Osteoblast (primary cell): ENCODE measurements at regions not wholly inside any gene's neighbourhood (a gene's known extent, or its start where the extent isn't known, plus 50 kb on each side); places are given as distances from the start of the nearest gene placed in this dataset.
"Not testable (repeated sequence)": the region's sequence is repeated elsewhere in the genome, so short reads cannot be mapped to it uniquely, and the experiment has no call there.

Experiments
- DNase-seq: peaks from one replicate; pipeline ENCODE4 v3.0.0; 2011; ENCODE audit warnings: low spot score, mixed read lengths; ENCODE audit not compliant: insufficient read length; ENCODE audit errors: missing footprints
- H2AFZ ChIP-seq: 2 replicates; pipeline ENCODE4 v1.6.0; 2011; ENCODE audit warnings: mild to moderate bottlenecking, low read length
- H3K27ac ChIP-seq: 2 replicates; pipeline ENCODE4 v1.5.1; 2011; ENCODE audit warnings: mild to moderate bottlenecking, low read depth, low read length, moderate library complexity
- H3K27me3 ChIP-seq: 2 replicates; pipeline ENCODE4 v1.6.0; 2012; ENCODE audit warnings: mild to moderate bottlenecking, control low read depth, inconsistent platforms, low read length, moderate library complexity; ENCODE audit not compliant: insufficient read depth
- H3K36me3 ChIP-seq: 2 replicates; pipeline ENCODE4 v1.5.1; 2011; ENCODE audit warnings: mild to moderate bottlenecking, low read length, control low read depth, moderate library complexity; ENCODE audit not compliant: insufficient read depth
- H3K4me1 ChIP-seq: 2 replicates; pipeline ENCODE4 v1.5.1; 2011; ENCODE audit warnings: mild to moderate bottlenecking, low read length, control low read depth, moderate library complexity; ENCODE audit not compliant: insufficient read depth
- H3K4me2 ChIP-seq: 2 replicates; pipeline ENCODE4 v1.6.0; 2011; ENCODE audit warnings: mild to moderate bottlenecking, low read length; ENCODE audit not compliant: insufficient read depth
- H3K4me3 ChIP-seq: fragments of 200-600 bp; sonication (generic); 3 replicates; pipeline ENCODE4 v1.5.1; 2012; ENCODE audit warnings: mild to moderate bottlenecking, low read length, inconsistent platforms; ENCODE audit not compliant: insufficient read depth
- H3K79me2 ChIP-seq: 2 replicates; pipeline ENCODE4 v1.6.0; 2012; ENCODE audit warnings: mild to moderate bottlenecking, low read length, control low read depth, inconsistent platforms; ENCODE audit not compliant: insufficient read depth
- H3K9me3 ChIP-seq: 2 replicates; pipeline ENCODE4 v1.5.1; 2011; ENCODE audit warnings: low read depth, low read length, control low read depth
- H4K20me1 ChIP-seq: 2 replicates; pipeline ENCODE4 v1.6.0; 2012; ENCODE audit warnings: mild to moderate bottlenecking, low read length, control low read depth; ENCODE audit not compliant: insufficient read depth
- CTCF ChIP-seq: IDR thresholded peaks from 2 replicates; pipeline ENCODE4 v1.5.1; 2011; ENCODE audit warnings: mild to moderate bottlenecking, low read depth, low read length, moderate library complexity; ENCODE audit errors: extremely low read depth

GRCh38 chr10:81730891-81731290 is 144.1 kb upstream of the NRG3 start:
- no peak for TF ChIP-seq CTCF

DNA sequence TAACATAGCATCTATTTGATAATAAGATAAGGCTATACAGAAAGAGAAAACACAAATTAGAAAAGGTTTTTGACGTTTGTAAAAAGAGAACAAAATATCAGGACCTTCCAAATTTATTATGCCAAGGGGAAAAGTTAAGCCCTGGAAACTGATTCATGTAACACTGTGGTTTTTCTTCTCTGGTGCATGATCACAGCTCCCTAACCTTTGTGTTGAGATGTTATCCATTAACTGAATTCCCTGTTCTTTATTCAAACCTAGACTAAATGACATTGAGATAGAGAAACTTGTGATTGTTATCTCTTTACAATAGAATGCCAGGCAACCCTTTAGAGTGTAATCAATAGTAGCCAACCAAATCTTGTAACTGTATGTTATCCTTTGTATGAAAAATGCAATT is 141.5 kb upstream of the NRG3 start:
- DNase-seq: no peak
- H3K4me2 ChIP-seq: no peak overlapping the region
- H3K9me3 ChIP-seq: no peaks in the 10 kb centered on the region
- no peak for TF ChIP-seq CTCF
- H3K4me3 ChIP-seq: no peak overlapping the region
- H3K79me2 ChIP-seq: no peaks in the 10 kb centered on the region
- H2AFZ ChIP-seq: no peak overlapping the region
- H3K27ac ChIP-seq: no peak overlapping the region
- H3K4me1 ChIP-seq: no peaks in the 10 kb centered on the region
- H3K36me3 ChIP-seq: no peaks in the 10 kb centered on the region
- H4K20me1 ChIP-seq: no peaks in the 10 kb centered on the region
- no peaks in the 10 kb centered on the region for H3K27me3 ChIP-seq

More at GRCh38 chr10:81730891-81731290, 144.1 kb upstream of the NRG3 start:
- no peaks in the 10 kb centered on the region for H3K27me3 ChIP-seq
- H3K9me3 ChIP-seq: no peaks in the 10 kb centered on the region
- no peak overlapping the region for H3K27ac ChIP-seq
- no peaks in the 10 kb centered on the region for H3K4me1 ChIP-seq
- no peak overlapping the region for H3K4me3 ChIP-seq
- H2AFZ ChIP-seq: no peak overlapping the region
- DNase-seq: no peak
- H3K79me2 ChIP-seq: no peaks in the 10 kb centered on the region
- H3K36me3 ChIP-seq: no peaks in the 10 kb centered on the region
- H3K4me2 ChIP-seq: no peak overlapping the region
- H4K20me1 ChIP-seq: no peaks in the 10 kb centered on the region

DNA sequence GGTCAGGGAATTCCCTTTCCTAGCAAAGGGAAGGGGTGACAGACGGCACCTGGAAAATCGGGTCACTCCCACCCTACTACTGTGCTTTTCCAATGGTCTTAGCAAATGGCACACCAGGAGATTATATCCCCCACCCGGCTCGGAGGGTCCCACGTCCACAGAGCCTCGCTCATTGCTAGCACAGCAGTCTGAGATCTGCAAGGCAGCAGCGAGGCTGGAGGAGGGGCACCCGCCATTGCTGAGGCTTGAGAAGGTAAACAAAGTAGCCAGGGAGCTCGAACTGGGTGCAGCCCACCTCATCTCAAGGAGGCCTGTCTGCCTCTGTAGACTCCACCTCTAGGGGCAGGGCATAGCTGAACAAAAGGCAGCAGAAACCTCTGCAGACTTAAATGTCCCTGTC is 139.8 kb upstream of the NRG3 start:
- not testable (repeated sequence) for H3K27me3 ChIP-seq, H3K9me3 ChIP-seq, H3K4me3 ChIP-seq, H2AFZ ChIP-seq, H4K20me1 ChIP-seq, H3K4me2 ChIP-seq, H3K27ac ChIP-seq, H3K4me1 ChIP-seq, H3K36me3 ChIP-seq, DNase-seq, H3K79me2 ChIP-seq

DNA sequence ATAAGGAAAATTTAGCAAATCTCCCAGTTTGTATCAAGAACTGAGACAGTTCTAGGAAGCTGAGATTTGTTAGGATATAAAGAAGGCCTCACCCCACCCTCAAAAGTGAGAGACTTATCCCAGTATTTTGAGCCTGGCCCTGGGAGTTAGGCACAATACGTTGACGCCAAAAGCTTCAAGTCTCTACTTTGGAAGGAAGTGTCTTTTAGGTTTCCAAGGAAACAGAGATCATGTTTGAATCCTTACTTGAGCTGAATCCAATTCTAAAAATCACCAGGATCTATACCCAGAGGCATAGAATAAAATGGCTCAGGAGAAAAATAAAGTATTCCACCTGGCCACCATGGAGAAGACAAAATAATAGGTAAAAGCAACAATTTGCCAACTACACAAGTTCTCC is 115.9 kb upstream of the NRG3 start:
- DNase-seq: no peak
- TF ChIP-seq CTCF: no peak
- Histone ChIP-seq H3K9me3 (no peaks in the 10 kb centered on the region), H3K4me3 (no peak overlapping the region), H2AFZ (no peak overlapping the region), H3K27me3 (no peaks in the 10 kb centered on the region), H3K4me1 (no peaks in the 10 kb centered on the region), H3K27ac (no peak overlapping the region), H4K20me1 (no peaks in the 10 kb centered on the region), H3K4me2 (no peak overlapping the region), H3K36me3 (no peaks in the 10 kb centered on the region), H3K79me2 (no peaks in the 10 kb centered on the region)
